ENCODE measurements at regions not wholly inside any gene's neighbourhood (a gene's known extent, or its start where the extent isn't known, plus 50 kb on each side); places are given as distances from the start of the nearest gene placed in this dataset.

DNA sequence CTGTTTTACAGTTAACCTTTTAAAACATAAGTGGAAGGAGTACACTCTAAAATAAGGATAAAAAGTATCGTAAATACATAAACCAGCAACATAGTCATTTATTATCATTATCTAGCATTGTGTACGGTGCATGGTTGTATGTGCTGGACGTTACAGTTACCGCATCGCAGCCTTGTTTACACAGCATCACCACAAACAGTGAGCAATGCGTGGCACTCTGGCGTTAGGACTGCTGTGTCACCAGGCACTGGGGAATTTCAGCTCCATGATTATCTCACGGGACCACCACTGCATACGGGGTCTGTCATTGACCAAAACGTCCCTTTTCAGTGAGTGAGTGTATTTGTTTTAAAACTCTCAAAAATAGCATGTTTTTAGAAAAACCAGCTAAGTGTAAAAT lies 103.0 kb upstream of the SNTG2 start:
- no peak for DNase-seq
- no peaks in the 10 kb centered on the region for H3K36me3 ChIP-seq
- H3K9me3 ChIP-seq: no peaks in the 10 kb centered on the region
- no peaks in the 10 kb centered on the region for H3K4me1 ChIP-seq
- no peak overlapping the region for H3K4me3 ChIP-seq
- H3K27me3 ChIP-seq: no peaks in the 10 kb centered on the region
- H3K27ac ChIP-seq: no peak overlapping the region
- TF ChIP-seq, protein P1, sequence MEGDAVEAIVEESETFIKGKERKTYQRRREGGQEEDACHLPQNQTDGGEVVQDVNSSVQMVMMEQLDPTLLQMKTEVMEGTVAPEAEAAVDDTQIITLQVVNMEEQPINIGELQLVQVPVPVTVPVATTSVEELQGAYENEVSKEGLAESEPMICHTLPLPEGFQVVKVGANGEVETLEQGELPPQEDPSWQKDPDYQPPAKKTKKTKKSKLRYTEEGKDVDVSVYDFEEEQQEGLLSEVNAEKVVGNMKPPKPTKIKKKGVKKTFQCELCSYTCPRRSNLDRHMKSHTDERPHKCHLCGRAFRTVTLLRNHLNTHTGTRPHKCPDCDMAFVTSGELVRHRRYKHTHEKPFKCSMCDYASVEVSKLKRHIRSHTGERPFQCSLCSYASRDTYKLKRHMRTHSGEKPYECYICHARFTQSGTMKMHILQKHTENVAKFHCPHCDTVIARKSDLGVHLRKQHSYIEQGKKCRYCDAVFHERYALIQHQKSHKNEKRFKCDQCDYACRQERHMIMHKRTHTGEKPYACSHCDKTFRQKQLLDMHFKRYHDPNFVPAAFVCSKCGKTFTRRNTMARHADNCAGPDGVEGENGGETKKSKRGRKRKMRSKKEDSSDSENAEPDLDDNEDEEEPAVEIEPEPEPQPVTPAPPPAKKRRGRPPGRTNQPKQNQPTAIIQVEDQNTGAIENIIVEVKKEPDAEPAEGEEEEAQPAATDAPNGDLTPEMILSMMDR (IDR thresholded peaks at IDR 0.05): no peak
- intact Hi-C loops (cut with DNase I): no loop called here
- no peak overlapping the region for H3K9ac ChIP-seq (ENCODE audit: low read depth in 2 of 2, low read length in 2 of 2)

DNA sequence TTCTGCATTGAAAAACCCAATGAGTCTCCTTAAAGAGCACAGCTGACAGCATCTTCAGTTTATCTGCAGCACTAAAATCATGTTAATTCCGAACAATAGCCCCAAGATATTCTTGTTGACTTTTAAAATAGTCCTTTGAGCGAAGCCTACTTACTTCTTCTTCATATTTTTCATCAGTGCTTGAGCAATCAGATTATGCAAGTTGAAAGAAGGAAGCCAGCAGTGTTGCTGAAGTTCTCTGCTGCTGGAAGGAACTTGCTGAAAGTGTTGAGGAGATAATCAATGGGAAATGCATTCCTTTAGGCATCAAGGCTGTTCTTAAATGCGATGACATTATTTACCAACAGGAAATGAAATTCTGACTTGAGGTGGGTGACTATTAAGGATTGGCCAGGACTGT lies 105.9 kb upstream of the SNTG2 start:
- Histone ChIP-seq H3K9me3 (no peaks in the 10 kb centered on the region), H3K4me3 (no peak overlapping the region), H3K27me3 (no peaks in the 10 kb centered on the region), H3K27ac (no peak overlapping the region), H3K9ac (ENCODE audit: low read depth in 2 of 2, low read length in 2 of 2) (no peak overlapping the region), H3K4me1 (no peaks in the 10 kb centered on the region), H3K36me3 (no peaks in the 10 kb centered on the region)
- TF ChIP-seq, protein P1 (IDR thresholded peaks at IDR 0.05): no peak
- intact Hi-C loops (cut with DNase I): no loop called here
- DNase-seq: no peak

DNA sequence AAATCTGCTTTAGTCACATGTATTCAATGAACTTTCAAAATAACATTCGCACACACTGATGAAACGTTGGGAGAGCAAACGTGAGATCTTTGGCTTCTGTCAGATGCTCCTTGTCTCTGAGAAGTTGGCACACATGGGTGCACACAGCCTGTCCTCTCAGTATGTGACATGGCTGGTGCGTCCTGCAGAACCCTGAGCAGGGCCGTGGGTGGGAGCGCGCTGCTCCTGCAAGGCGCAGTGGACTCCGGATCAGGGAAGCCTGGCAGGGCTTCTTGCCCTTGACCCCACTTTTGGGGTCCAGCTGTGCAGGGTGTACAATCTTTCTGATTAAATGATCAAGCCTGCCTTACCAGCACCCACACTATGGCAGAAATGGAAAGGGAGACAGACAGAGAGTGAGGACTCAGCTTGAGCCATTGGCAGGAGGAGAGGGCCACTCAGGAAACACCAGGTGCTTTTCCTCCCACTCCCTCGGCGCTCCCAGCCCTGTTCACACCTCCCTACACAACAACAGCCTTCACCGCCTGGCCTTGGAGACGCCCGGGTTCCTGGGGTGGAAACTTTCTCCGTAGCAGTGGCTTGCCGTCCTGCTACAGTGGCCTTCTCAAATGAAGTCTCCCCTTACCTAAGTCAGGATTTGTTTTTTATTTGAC lies 108.4 kb upstream of the SNTG2 start:
- intact Hi-C loops (cut with DNase I): no loop called here
- DNase-seq: no peak
- Histone ChIP-seq H3K9ac (ENCODE audit: low read depth in 2 of 2, low read length in 2 of 2) (no peak overlapping the region), H3K4me1 (no peaks in the 10 kb centered on the region), H3K9me3 (no peaks in the 10 kb centered on the region), H3K27me3 (no peaks in the 10 kb centered on the region), H3K27ac (no peak overlapping the region), H3K36me3 (no peaks in the 10 kb centered on the region), H3K4me3 (no peak overlapping the region)
- TF ChIP-seq, protein P1 (IDR thresholded peaks at IDR 0.05): no peak

DNA sequence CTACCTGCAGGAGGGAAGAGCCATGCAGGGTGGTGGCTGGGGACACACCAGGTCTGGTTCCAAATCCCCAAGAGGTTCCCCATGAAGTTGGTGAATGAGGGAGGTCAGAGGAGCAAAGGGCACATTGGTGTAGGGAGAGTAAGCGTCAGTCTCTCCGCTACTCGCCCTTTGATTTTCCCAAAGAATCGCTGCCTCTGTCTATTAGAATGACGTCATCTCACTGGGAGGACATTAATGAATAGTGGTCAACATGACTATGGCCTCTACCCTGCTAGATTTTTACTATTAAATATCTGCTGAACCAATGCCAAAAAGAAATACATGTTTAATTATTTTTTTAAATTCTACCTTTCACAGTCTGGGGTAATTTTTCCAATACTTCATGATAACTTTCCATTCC lies 109.6 kb upstream of the SNTG2 start:
- Histone ChIP-seq H3K9ac (ENCODE audit: low read depth in 2 of 2, low read length in 2 of 2) (no peak overlapping the region), H3K27me3 (no peaks in the 10 kb centered on the region)
- intact Hi-C loops (cut with DNase I): no loop called here

DNA sequence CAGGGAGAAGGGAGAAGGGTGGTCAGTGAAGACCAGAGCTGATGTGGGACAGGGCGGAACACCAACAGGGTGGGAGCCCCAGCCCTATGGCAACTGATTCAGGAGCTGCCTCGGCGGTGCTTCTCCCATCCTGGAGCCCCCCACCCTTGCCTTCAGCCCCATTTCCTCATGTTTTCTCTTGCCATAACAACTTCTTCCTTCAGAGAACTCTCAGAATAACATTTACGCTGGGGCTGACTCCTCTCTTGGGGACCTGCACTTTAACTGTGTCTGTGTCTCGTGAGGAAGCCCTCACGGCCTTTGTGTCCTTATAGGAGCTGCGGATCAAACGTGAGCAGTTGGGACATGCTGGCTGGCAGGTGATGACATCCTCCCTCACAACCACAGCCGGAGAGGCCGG lies 116.4 kb upstream of the SNTG2 start:
- H3K4me3 ChIP-seq: no peak overlapping the region
- H3K9me3 ChIP-seq: no peaks in the 10 kb centered on the region
- no peaks in the 10 kb centered on the region for H3K36me3 ChIP-seq
- no peak for DNase-seq
- no peaks in the 10 kb centered on the region for H3K27me3 ChIP-seq
- intact Hi-C loops (cut with DNase I): no loop called here
- H3K4me1 ChIP-seq: no peaks in the 10 kb centered on the region
- H3K27ac ChIP-seq: no peak overlapping the region
- TF ChIP-seq, protein P1 (IDR thresholded peaks at IDR 0.05): no peak
- H3K9ac ChIP-seq (ENCODE audit: low read depth in 2 of 2, low read length in 2 of 2): no peak overlapping the region

More for the DNA sequence above, 109.6 kb upstream of the SNTG2 start:
- no peak for DNase-seq
- Histone ChIP-seq H3K4me1 (no peaks in the 10 kb centered on the region), H3K36me3 (no peaks in the 10 kb centered on the region), H3K4me3 (no peak overlapping the region), H3K9me3 (no peaks in the 10 kb centered on the region), H3K27ac (no peak overlapping the region)
- TF ChIP-seq, protein P1 (IDR thresholded peaks at IDR 0.05): no peak
